ENCODE measurements at regions not wholly inside any gene's neighbourhood (a gene's known extent, or its start where the extent isn't known, plus 50 kb on each side); places are given as distances from the start of the nearest gene placed in this dataset.

DNA sequence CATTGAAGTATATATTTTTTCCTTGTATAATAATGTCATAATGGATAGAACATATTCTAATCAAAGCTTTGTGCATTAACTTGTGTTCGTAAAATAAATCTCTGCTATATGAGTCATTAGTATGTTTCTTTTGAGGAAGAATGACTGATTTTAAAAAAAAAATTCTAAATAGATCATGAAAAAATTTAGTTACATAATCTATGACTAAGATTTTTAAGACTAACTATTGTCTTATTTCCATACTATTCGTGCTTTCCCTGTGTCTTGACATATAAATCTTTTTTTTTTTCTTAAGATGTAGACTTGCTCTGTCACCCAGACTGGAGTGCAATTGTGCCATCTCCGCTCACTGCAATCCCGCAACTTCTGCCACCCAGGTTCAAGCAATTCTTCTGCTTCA, 226.1 kb downstream of the DSEL start:
- no peak for DNase-seq (ENCODE audit: low spot score)

DNA sequence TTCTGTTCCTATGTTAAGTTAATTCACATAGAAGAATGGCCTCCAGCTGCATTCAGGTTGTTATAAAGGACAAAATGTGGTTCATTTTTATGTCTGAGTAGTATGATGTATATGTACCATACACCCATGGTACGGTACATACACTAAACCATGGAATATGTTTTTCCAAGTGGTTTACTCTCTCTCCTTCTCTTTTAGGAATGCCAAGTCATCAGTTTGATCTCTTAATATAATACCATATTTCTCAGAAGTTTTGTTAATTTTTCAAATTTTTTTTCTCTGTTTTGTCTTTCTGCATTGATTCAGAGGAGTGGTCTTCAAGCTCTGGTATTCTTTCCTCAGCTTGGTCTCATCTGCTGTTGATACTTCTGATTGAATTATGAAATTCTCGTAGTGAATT, 230.9 kb downstream of the DSEL start:
- no peak for DNase-seq (ENCODE audit: low spot score)

DNA sequence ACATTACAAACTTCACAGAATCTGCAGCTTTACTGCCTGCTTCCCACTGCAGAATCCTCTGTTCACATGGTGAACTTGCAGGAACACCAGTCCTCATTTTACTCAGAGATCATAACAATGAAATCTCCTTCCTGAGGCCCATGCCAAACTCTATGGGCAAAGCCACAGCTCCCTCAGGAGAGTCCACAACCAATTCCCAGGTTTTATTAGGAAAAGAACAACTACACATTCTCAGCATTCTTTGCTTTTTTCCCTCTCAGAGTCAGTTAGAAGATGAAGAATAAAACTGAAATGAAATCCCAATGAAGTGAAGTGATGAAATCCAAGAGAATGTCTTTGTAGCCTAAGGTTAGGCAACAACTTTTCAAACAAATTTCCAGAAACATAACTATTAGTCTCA, 233.7 kb downstream of the DSEL start:
- DNase-seq (ENCODE audit: low spot score): no peak

DNA sequence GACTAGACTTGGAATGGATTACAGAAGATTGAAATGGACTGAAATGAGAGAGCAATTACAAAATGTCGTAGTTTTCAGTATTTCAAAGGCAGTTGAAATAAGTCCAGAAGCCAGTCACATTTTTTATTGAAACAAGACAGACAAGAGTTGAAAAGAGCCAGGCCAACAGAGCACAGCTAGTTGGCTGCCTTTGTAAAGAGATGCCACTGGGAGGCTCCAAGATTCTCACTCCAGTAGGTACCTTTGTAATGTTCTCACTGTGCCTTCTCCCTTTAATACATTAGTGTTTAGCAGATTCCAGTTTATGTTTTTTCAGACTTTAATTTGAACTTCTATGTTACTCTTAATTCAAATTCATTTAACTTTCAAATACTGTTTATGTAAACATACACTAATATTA, 234.8 kb downstream of the DSEL start:
- no peak for DNase-seq (ENCODE audit: low spot score)

DNA sequence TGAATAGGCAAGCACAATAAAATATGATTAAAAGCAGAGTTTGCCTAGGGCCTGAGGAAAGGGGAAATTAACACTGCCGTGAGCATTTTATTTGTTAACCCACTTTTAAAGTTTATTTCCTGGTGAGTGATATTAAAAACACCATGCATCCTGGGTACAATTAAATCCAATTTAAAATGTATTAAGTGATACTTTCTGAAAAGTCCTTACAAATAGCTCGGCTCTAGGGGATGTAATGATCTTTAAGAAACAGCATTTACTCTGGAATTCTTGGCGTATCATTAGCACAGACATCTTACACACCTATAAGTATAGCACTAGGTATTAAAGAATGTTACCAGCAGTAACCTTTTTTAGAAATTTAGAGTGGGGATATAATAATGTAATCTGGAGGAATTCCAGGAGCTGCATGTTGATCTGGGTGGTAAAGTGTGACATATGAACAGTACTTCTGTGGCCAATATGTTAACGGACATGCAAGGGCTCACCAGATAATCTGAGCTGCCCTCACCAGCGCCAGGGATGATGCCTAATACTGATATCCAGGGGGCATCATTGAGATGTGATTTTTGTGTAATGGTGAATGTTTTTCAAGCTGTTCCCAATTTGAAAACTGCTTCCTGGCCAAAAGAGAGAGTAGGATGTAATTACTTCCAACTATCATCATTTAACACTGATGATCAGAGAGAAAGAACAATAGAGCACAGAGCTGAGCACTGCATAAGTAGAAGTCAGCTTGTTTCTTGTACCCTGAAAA, 235.9 kb downstream of the DSEL start:
- no peak for DNase-seq (ENCODE audit: low spot score)

DNA sequence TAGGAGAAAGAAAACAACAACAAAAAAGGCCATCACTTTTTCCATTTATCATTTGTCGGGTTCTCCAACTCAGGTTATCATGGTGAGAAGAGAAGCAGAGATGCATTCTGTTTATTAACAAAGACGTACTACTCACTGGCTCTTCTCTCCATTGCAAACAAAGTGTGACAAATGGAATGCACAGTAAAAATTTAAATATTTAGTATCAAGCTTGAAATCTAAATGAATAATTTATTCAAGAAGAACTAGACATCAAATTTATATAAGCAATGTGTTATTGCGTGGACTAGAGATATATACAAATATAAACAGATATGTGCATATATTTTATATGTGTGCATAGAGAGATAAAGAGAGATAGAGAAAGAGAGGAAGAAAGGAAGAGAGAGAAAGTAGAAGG, 236.5 kb downstream of the DSEL start:
- no peak for DNase-seq (ENCODE audit: low spot score)

DNA sequence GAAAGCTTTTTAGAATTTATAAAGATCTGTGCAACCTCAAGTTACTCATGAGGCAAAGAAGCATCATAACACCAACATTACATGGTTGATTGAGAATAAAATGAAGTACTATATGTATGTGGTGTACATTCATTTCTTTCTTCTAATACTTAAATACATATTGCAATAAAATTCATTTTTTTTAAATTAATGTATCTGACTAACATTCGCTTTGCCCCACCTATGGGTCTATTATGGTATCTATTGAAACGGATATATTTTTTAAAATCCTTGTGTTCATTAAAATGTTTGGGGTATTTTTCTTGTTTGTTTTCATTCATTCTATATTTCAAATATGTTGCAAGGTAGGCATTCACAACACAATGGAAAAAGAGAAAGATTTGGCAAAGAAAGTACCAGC, 237.5 kb downstream of the DSEL start:
- DNase-seq (ENCODE audit: low spot score): no peak

DNA sequence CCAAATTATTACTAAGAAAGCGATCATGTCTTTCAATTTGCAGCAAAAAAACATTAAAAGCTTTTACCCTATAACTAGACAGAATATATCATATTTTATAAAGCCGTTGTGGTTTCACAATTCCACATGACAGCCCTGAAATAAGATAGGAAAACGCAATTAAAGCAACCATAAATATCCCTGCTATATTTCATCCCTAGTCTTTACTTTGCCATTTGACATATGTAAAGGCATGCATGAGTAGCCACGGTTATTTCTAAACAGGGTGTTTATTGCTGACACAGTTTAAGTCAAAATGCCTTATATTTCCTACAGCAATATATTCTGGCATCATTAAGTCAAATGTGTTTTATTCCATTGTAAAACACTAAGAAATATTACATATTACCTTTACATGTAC, 239.9 kb downstream of the DSEL start:
- no peak for DNase-seq (ENCODE audit: low spot score)

DNA sequence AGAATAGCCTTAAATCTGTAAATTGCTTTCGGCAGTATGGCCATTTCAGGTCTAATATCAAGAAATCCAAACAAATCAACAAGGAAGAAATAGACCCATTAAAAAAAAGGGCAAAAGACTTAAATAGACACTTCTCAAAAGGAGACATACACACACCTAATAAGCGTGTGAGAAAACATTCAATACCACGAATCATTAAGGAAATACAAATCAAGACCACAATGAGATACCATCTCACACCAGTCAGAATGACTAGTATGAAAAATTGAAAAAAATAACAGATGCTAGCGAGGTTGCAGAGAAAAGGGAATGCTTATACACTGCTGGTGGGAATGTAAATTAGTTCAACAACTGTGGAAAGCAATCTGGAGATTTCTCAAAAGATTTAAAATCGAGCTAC, 243.2 kb downstream of the DSEL start:
- DNase-seq (ENCODE audit: low spot score): no peak

DNA sequence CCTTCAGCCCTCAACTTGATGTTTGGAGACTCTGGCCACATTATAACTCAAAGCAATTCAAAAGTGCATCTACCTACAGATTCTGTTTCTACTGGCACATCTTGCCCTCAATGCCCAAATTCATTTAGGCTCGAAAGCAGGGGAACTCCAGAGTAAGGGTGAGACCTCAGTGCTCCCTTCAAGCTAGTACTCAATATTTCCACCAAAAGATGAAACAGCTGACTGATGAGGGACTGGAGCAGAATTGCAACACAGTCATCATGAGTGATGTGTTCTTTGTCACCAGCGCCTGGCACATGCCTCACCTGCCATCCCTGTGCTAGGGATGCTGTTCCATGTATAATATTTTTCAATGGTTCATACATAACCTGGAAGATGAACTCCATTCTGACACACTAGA, 247.3 kb downstream of the DSEL start:
- DNase-seq (ENCODE audit: low spot score): no peak

DNA sequence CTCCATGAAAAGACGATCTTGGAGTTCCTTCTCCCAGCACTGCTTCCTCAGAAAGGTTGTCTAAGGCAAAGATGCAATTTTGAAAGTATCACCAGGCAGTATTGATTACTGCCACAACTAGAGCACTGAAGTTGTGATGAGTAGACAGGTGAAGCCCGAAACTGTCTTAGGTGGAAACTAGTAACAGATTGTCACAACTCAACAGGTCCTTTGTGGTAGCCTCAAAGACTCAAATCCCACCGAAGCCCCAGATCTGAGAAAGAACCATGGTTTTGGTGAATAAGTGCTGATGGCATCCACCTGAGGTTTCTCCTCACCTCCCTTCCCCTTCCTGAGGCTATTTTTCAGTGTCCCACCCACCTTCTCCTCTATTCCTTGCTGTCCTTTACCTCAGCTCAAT, 248.0 kb downstream of the DSEL start:
- DNase-seq (ENCODE audit: low spot score): no peak

DNA sequence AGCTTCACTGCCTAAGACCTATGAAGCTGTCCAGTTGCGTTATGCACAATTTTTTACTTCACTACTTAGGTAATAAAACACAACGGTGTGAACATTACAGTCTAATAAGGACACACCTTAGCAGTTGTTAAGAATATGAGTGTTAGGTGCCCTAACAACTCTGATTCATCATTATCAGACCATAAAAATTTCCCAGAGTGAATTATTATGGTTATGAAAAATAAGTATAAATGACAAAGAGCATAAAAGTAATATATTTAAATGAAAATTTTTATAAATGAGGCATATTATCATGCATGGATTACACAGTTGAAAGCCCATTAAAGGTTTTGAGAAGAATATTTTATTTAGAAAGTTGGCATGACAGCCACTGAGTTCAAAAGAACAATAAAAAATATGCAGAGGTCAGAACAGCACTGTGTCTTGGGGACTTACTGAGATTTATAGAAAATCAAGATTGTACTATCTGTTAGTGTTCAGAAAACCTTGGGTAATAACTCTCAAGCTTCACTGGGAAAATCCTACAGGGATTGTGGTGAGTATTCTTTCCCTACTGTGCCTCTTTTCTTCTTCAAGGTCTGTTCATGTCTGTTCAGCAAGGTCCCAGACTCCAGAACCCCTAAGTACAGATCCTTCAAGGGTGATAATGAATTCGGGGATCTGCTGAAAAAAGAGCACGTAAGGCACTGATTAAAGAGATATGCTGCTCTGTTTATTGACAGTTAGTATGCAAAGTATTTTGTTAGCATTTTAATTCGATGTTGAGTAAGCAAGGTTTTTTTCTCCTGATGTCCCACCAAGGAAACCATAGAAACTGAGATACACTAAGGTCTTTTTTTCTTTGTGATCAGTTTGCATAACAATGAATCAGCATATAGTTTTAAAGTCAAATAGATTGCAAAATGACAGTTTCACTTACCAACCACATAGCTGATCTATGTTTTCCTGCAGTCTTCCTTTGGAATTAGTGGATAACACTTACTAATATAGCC, 250.0 kb downstream of the DSEL start:
- no peak for DNase-seq (ENCODE audit: low spot score)

DNA sequence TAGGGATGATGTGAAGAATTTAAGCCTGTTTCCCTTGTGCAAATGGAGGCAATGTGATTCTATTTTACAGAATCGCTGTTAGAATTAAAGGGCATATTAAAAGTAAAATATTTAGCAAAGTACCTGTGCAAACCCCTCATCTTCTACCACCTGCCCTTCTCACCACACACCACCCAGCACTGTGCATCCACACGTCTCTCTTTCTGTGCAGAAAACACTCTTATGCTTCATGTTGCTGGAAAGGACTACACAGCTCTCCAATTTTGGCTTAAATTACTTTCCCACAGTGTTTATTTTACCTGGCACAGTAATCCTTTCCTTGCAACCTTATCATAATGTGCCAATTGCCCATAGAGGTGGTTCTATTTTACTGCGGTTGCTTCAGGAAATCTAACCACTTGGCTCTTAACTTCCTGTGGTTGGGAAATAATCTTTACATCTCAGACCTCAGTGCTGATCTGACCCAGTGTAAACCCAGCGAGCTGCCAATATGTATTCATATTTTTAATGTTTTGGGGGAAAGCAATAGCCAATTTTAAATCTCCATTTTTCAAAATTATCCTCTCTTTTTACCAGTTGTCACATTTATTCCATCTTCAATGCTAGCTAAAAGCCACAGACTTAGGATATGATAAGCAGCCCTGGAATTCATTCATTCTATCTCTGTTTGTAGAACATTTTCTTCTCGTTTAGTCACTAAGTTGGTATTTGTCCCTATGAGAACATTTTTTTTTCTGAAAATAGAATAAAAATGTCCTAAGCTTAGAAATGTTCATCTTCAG, 250.9 kb downstream of the DSEL start:
- DNase-seq (ENCODE audit: low spot score): no peak

DNA sequence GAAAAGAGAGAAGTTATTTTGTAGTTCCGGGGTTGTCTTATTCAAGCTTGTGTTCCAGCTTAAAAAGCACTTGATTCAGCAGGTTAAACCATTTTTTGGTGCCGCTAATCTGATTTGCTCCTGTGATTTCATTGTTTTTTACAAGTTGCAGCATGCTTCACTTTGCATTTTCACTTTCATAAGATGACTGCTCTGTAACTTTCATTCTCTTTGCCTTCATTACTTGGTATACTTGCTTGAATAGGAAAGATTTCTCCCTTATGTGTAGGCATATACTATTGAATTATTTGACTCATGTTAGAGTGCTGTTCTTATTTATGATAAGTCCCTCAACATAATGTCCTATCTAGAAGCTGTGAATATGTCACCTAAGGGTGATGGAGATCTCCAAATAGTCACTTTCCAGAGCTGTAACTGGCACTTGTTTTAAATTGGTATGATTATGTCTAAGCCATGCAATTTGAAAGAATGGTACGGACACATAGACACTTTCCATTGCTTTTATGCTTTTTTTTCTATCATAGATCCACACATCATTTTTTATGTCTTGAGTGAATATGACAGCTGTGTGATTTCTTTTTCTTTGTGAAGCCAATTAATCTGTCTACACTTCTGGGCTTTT, 254.5 kb downstream of the DSEL start:
- DNase-seq (ENCODE audit: low spot score): no peak

DNA sequence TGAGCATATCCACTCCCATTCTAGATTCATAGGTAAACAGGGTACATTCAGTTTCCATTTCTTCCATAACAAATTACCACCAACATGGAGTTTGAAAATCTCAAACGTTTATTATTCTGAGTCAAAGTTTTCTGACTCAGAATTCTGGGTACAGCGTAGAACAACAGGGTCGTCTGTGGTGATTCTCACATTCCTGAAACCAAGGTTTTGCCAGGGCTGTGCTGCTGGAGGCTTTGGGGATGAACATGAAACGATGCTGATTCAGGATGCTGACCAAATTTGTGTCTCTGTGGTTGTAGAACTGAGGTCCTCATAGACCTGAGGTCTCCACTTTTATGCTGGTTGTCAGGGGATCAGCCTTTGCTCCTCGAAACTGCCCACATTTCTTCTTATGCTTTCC, 255.7 kb downstream of the DSEL start:
- no peak for DNase-seq (ENCODE audit: low spot score)

DNA sequence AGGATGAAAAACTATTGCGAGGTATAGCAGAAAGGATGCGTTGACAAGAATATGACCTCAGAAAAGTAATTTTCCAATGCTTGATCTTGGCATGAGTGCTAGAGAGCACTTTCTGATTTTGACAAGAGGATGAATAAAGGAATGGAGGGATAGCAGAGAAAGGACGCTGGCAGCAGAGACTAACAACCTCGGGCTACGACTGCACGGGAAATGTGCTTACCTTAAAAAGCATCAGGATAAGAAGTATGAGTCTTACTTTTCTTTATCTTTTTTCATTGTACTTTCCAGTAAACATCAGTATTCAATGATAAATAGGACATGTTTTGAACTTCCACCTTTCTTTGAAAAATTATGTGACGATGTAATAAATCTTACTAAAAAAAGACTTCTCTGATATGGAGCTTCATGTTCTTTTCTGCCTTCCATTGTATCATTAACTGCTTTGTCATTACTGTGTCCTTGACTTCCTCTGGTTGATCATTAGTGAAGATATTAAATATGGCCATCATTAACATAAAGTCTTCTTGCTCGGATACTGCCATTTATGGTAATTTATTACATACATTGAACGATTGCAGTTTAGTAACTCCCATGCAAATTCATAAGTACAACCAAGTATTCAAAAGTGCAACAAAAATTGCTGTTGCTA, 265.6 kb downstream of the DSEL start:
- no peak for DNase-seq (ENCODE audit: low spot score)

DNA sequence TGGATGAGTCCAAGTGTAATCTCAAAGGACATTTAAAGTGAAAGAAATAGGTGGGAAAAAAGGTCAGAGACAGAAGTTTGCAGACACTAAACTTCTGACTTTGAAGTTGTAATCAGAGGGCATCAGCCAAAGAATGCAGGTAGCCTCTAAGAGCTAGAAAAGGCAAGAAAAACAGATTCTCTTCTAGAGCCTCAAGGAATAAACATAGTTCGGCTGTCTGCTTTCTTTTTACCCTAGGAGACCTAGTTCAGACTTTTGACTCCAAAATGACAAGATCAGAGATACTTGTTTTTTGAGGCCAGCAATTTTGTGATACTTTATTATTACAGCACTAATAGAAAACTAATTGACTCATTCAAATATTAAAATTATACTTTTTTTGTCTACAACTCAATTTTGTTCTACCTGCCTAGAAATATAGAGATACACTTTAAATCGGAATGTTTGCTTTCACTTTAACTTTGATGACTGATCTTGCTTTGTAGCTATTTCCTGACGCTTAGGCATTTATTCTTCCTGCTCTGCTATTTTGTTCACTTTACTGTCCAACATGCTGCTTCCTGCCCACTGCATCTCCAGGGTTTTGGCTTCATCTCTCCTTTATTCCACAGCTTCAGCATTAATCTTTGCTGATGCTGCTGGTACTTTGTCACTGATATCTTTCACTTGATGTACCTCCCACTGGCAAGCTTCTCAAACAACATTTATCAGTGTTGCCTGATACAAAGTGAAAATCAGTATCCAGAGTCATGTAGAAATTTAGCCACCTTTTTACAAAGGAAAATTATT, 272.5 kb downstream of the DSEL start:
- DNase-seq (ENCODE audit: low spot score): peak; percentile 16

DNA sequence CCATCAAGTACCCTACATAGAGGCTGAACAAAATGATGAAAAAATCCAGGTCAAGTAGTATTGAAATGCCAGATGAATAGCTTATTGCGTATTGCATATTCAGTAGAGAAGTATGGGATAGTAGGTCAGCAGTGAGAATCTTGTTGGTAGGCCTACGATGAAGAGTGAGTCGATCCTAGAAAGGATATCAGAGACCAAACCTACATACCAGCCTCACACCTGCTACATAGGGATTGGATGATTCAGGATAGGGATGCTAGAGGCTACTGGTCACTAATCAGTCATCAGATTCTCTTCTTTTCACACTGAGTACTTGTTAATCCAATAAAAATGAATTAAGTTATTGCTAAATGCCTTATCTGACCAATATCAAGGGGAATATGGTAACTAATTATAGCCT, 274.5 kb downstream of the DSEL start:
- DNase-seq (ENCODE audit: low spot score): no peak

DNA sequence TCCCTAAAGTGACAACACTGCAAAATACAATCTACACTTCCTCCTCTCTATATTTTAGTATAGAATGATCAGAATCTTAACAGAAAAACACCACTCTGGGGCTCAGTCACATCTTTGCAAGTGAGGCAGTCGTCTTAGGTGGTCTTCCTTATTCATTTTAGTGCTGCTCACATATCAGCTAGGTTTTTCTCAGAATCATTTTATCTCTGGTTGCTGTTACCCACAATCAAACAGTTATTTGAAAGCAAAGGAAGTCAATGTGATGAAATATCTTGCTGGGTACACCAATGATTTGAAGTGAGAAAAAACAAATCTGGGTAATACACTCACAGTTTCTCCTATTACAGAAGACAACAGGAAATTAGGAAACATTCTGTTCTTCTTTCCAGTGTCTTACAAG, 275.2 kb downstream of the DSEL start:
- DNase-seq (ENCODE audit: low spot score): no peak

DNA sequence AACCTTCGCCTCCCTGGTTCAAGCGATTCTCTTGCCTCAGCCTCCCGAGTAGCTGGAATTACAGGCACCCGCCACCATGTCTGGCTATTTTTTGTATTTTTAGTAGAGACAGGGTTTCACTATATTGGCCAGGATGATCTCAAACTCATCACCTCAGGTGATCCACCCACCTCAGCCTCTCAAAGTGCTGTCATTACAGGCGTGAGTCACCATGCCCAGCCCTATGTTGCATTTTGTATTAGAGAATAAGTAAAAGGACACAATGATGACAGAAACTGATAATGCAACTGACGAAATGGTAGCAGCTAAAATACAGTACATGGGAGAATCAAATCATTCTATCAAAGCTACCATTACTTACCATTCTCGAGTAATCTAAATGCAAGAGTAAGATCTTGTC, 276.7 kb downstream of the DSEL start:
- no peak for DNase-seq (ENCODE audit: low spot score)

DNA sequence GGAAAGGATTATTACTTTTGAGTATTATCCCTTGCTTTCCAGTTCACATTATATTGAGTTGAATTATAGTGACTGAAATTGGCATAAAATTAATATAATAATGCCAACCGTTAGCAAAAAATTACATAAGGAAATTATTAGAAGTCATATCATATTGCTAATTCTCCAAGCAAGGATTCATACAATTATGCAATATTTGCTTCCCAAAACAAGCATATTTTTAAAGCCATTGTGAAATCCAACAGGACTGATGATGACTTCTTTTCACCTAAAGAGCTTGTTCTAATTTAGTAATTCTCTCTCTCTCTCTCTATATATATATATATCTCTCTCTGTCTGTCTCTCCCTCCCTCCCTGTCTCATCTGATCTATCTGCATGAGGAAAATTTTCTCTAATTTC, 283.5 kb downstream of the DSEL start:
- DNase-seq (ENCODE audit: low spot score): no peak
